ENCODE measurements at regions not wholly inside any gene's neighbourhood (a gene's known extent, or its start where the extent isn't known, plus 50 kb on each side); places are given as distances from the start of the nearest gene placed in this dataset.

DNA sequence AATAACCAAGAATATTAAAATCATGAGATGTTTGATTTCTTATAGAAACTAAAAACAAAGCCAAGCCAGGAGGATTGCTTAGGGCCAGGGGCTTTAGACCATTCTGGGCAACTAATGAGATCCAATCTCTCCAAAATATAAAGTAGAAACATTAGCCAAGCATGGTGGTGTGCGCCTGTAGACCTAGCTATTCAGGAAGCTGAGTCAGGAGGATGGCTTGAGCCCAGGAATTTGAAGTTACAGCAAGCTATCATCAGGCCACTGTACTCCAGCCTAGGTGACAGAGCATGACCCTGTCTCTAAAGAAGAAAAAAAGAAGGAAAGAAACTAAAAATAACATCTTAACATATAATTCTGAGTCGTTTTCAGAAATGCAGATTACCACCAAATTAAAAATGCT, 96.7 kb downstream of the NAF1 start:
- no peak for DNase-seq (ENCODE audit: low spot score)
- POLR2A ChIA-PET = interaction anchor here (0.6 kb wide), 1 partner anchor 11 kb away, joined by 3 read pairs; no protein-coding TSS in a partner anchor

DNA sequence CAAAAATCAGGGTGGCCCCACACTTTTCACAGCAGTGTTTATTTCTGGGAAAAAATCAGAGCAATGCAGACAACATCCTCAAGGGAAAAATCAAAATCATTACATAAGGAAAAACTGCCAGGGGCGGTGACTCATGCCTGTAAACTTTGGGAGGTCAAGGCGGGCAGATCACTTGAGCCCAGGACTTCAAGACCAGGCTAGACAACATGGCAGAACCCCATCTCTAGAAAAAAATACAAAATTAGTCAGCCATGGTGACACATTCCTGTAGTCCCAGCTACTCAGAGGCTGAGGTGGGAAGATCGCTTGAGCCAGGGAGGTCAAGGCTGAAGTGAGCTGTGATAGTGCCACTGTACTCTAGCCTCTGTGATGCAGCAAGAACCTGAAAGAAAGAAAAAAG, 102.8 kb downstream of the NAF1 start:
- ChIA-PET CTCF (ENCODE audit: unreplicated experiment) (no interaction called here), POLR2A (interaction anchor here (0.7 kb wide), 1 partner anchor 11 kb away, joined by 3 read pairs; no protein-coding TSS in a partner anchor)
- H3K4me3 ChIP-seq (ENCODE audit: low read depth, low read length, poor library complexity, severe bottlenecking) = no peak overlapping the region
- no peaks in the 10 kb centered on the region for H3K9me2 ChIP-seq (ENCODE audit: insufficient read depth, low read length)
- no peak overlapping the region for H2AFZ ChIP-seq (ENCODE audit: low read length)
- BruUV-seq (replicated peaks) = no TSS peak
- no peak overlapping the region for H3K4me2 ChIP-seq (ENCODE audit: low read length)
- DNase-seq (ENCODE audit: low spot score) = no peak
- intact Hi-C loops (cut with micrococcal nuclease; ENCODE audit: unreplicated experiment) = no loop called here
- TF ChIP-seq EZH2phosphoT487 (IDR thresholded peaks at IDR 0.05; ENCODE audit: borderline replicate concordance, low read depth, low read length) = no peak
- TF ChIP-seq, protein P1, sequence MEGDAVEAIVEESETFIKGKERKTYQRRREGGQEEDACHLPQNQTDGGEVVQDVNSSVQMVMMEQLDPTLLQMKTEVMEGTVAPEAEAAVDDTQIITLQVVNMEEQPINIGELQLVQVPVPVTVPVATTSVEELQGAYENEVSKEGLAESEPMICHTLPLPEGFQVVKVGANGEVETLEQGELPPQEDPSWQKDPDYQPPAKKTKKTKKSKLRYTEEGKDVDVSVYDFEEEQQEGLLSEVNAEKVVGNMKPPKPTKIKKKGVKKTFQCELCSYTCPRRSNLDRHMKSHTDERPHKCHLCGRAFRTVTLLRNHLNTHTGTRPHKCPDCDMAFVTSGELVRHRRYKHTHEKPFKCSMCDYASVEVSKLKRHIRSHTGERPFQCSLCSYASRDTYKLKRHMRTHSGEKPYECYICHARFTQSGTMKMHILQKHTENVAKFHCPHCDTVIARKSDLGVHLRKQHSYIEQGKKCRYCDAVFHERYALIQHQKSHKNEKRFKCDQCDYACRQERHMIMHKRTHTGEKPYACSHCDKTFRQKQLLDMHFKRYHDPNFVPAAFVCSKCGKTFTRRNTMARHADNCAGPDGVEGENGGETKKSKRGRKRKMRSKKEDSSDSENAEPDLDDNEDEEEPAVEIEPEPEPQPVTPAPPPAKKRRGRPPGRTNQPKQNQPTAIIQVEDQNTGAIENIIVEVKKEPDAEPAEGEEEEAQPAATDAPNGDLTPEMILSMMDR (conservative IDR thresholded peaks at IDR 0.05; ENCODE audit: low read length) = no peak
- no peaks in the 10 kb centered on the region for H3K9me3 ChIP-seq (ENCODE audit: low read length)
- no peaks in the 10 kb centered on the region for H3K4me1 ChIP-seq (ENCODE audit: insufficient read depth, low read length, poor library complexity, severe bottlenecking)
- H3K36me3 ChIP-seq (ENCODE audit: insufficient read depth, low read length) = no peaks in the 10 kb centered on the region
- no peaks in the 10 kb centered on the region for H4K20me1 ChIP-seq (ENCODE audit: insufficient read depth, low read length)
- no peak overlapping the region for H3K27ac ChIP-seq (ENCODE audit: low read depth, low read length, poor library complexity, severe bottlenecking)
- no peaks in the 10 kb centered on the region for H3K79me2 ChIP-seq (ENCODE audit: insufficient read depth, low read depth, low read length)

More for the DNA sequence above, 96.7 kb downstream of the NAF1 start:
- TF ChIP-seq, protein P1 (conservative IDR thresholded peaks at IDR 0.05; ENCODE audit: low read length) = no peak
- no peak for TF ChIP-seq EZH2phosphoT487 (IDR thresholded peaks at IDR 0.05; ENCODE audit: borderline replicate concordance, low read depth, low read length)
- Histone ChIP-seq H3K4me2 (ENCODE audit: low read length) (no peak overlapping the region), H3K9me2 (ENCODE audit: insufficient read depth, low read length) (no peaks in the 10 kb centered on the region; the same call in 1 of the 2 replicates), H3K79me2 (ENCODE audit: insufficient read depth, low read depth, low read length) (no peaks in the 10 kb centered on the region), H2AFZ (ENCODE audit: low read length) (no peak overlapping the region), H4K20me1 (ENCODE audit: insufficient read depth, low read length) (no peaks in the 10 kb centered on the region), H3K27ac (ENCODE audit: low read depth, low read length, poor library complexity, severe bottlenecking) (no peak overlapping the region), H3K36me3 (ENCODE audit: insufficient read depth, low read length) (no peaks in the 10 kb centered on the region), H3K9me3 (ENCODE audit: low read length) (no peaks in the 10 kb centered on the region), H3K4me1 (ENCODE audit: insufficient read depth, low read length, poor library complexity, severe bottlenecking) (no peaks in the 10 kb centered on the region), H3K4me3 (ENCODE audit: low read depth, low read length, poor library complexity, severe bottlenecking) (no peak overlapping the region)
- intact Hi-C loops (cut with micrococcal nuclease; ENCODE audit: unreplicated experiment) = loop anchor here (10.0 kb wide), 1 partner anchor 805 kb away; no protein-coding TSS in a partner anchor
- CTCF ChIA-PET (ENCODE audit: unreplicated experiment) = no interaction called here
- no TSS peak for BruUV-seq (replicated peaks)

DNA sequence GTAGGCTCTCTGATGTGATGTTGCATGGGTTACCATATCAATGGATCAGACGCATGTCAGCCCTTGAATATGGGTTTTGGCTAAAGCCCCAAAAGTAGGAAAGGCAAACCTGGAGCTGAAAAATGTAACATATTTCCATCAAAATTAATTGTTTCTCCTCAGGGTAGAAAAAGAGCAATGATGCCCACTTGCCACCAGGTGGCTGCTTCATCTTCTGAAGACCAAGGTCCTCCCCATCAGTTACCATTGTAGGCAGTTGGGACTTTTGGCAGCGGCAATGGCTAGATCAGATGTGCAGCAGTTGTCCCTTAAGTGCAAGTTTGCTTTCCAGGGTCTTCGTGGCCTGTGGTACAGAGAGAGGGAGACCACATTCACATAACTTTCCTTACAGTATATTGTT, 118.2 kb downstream of the NAF1 start:
- H3K4me3 ChIP-seq (ENCODE audit: low read depth, low read length, poor library complexity, severe bottlenecking) = no peak overlapping the region
- H3K4me1 ChIP-seq (ENCODE audit: insufficient read depth, low read length, poor library complexity, severe bottlenecking) = no peaks in the 10 kb centered on the region
- peak; percentile 44 for DNase-seq (ENCODE audit: low spot score)
- H3K9me3 ChIP-seq (ENCODE audit: low read length) = no peaks in the 10 kb centered on the region
- H3K36me3 ChIP-seq (ENCODE audit: insufficient read depth, low read length) = no peaks in the 10 kb centered on the region
- CTCF ChIA-PET (ENCODE audit: unreplicated experiment) = no interaction called here
- no peak overlapping the region for H2AFZ ChIP-seq (ENCODE audit: low read length)
- no peaks in the 10 kb centered on the region for H3K79me2 ChIP-seq (ENCODE audit: insufficient read depth, low read depth, low read length)
- BruUV-seq (replicated peaks) = no TSS peak
- H3K4me2 ChIP-seq (ENCODE audit: low read length) = no peak overlapping the region
- no peak for TF ChIP-seq EZH2phosphoT487 (IDR thresholded peaks at IDR 0.05; ENCODE audit: borderline replicate concordance, low read depth, low read length)
- TF ChIP-seq, protein P1 (conservative IDR thresholded peaks at IDR 0.05; ENCODE audit: low read length) = peak; percentile 70
- POLR2A ChIA-PET = no interaction called here
- H3K9me2 ChIP-seq (ENCODE audit: insufficient read depth, low read length) = no peaks in the 10 kb centered on the region
- H3K27ac ChIP-seq (ENCODE audit: low read depth, low read length, poor library complexity, severe bottlenecking) = no peak overlapping the region
- intact Hi-C loops (cut with micrococcal nuclease; ENCODE audit: unreplicated experiment) = loop anchor here (5.0 to 10.0 kb wide), 2 partner anchors 146 to 494 kb away; no protein-coding TSS in a partner anchor
- H4K20me1 ChIP-seq (ENCODE audit: insufficient read depth, low read length) = no peaks in the 10 kb centered on the region
